GM23338 (cell line): ENCODE measurements at regions not wholly inside any gene's neighbourhood (a gene's known extent, or its start where the extent isn't known, plus 50 kb on each side); places are given as distances from the start of the nearest gene placed in this dataset.

Source experiments
- ATAC-seq: fragments of 200-7000 bp; cut with Tn5 transposase; 3 replicates; pipeline ENCODE4 v1.9.1; 2020
- DNase-seq: peaks from one replicate; pipeline ENCODE4 v3.0.0-alpha.2; 2015; ENCODE audit warnings: low spot score
- H2AFZ ChIP-seq: fragments of 200-600 bp; sonication (generic); 2 replicates; pipeline ENCODE4 v1.8.0; 2016; ENCODE audit warnings: antibody characterized with exemption, mild to moderate bottlenecking, moderate library complexity
- H3F3A ChIP-seq: fragments of 200-600 bp; sonication (generic); replicated peaks from 2 replicates; pipeline ENCODE4 v1.8.0; 2017; ENCODE audit warnings: antibody characterized with exemption, mixed run types, low read depth
- H3K27ac ChIP-seq: fragments of 200-600 bp; sonication (generic); 2 replicates; pipeline ENCODE4 v1.6.1; 2016; ENCODE audit warnings: low read depth
- H3K27me3 ChIP-seq: fragments of 200-600 bp; sonication (generic); 2 replicates; pipeline ENCODE4 v1.8.0; 2016; ENCODE audit warnings: mild to moderate bottlenecking, mixed run types, moderate library complexity; ENCODE audit not compliant: insufficient read depth
- H3K36me3 ChIP-seq: fragments of 200-600 bp; sonication (generic); 2 replicates; pipeline ENCODE4 v1.8.0; 2016; ENCODE audit warnings: mild to moderate bottlenecking; ENCODE audit not compliant: insufficient read depth
- H3K4me1 ChIP-seq: fragments of 200-600 bp; sonication (generic); 2 replicates; pipeline ENCODE4 v1.8.0; 2016; ENCODE audit warnings: mild to moderate bottlenecking, moderate library complexity; ENCODE audit not compliant: insufficient read depth
- H3K4me2 ChIP-seq: fragments of 200-600 bp; sonication (generic); 2 replicates; pipeline ENCODE4 v1.7.1; 2017; ENCODE audit warnings: mixed run types
- H3K4me3 ChIP-seq: fragments of 200-600 bp; sonication (generic); 2 replicates; pipeline ENCODE4 v1.6.1; 2016; ENCODE audit warnings: mixed run types
- H3K79me2 ChIP-seq: fragments of 200-600 bp; sonication (generic); replicated peaks from 2 replicates; pipeline ENCODE4 v1.8.0; 2017; ENCODE audit warnings: mild to moderate bottlenecking; ENCODE audit not compliant: insufficient read depth
- H3K9me2 ChIP-seq: fragments of 200-600 bp; sonication (generic); 2 replicates; pipeline ENCODE4 v1.8.0; 2017; ENCODE audit not compliant: insufficient read depth
- H4K20me1 ChIP-seq: fragments of 200-600 bp; sonication (generic); replicated peaks from 2 replicates; pipeline ENCODE4 v1.8.0; 2017; ENCODE audit warnings: mild to moderate bottlenecking; ENCODE audit not compliant: insufficient read depth
- H3K27ac Mint-ChIP-seq: 2 replicates; pipeline ENCODE4 v1.8.0; 2020; ENCODE audit warnings: inconsistent platforms, mild to moderate bottlenecking, moderate library complexity, mixed read lengths
- H3K27me3 Mint-ChIP-seq: 3 replicates; pipeline ENCODE4 v1.8.0; 2022; ENCODE audit warnings: low read depth, mild to moderate bottlenecking, moderate library complexity, mixed read lengths, inconsistent platforms; ENCODE audit not compliant: insufficient read depth, poor library complexity
- H3K36me3 Mint-ChIP-seq: 3 replicates; pipeline ENCODE4 v1.8.0; 2021; ENCODE audit warnings: low read depth, mild to moderate bottlenecking, inconsistent platforms, moderate library complexity, mixed read lengths
- H3K4me1 Mint-ChIP-seq: 3 replicates; pipeline ENCODE4 v1.8.0; 2020; ENCODE audit warnings: mild to moderate bottlenecking, inconsistent platforms, mixed read lengths
- H3K4me3 Mint-ChIP-seq: 3 replicates; pipeline ENCODE4 v1.8.0; 2021; ENCODE audit warnings: moderate library complexity, mild to moderate bottlenecking, inconsistent platforms, mixed read lengths
- H3K9me3 Mint-ChIP-seq: 3 replicates; pipeline ENCODE4 v1.8.0; 2020; ENCODE audit warnings: moderate library complexity, mild to moderate bottlenecking, inconsistent platforms, mixed read lengths
- CREB1 ChIP-seq: fragments of 250-450 bp; sonication (Bioruptor Pico); IDR thresholded peaks from 2 replicates; pipeline ENCODE4 v1.5.0; 2020; ENCODE audit warnings: low read depth, mild to moderate bottlenecking, moderate library complexity
- CTCF ChIP-seq, 2 experiments: fragments of 200-600 bp in 1 of 2; sonication (generic) in 1 of 2; conservative IDR thresholded peaks; 2 replicates each; pipeline versions ENCODE4 v1.5.1 to v1.6.1; 2016 to 2017; ENCODE audit warnings: antibody characterized with exemption in 2 of 2, low read depth in 2 of 2, mild to moderate bottlenecking in 2 of 2, moderate library complexity in 1 of 2
- ETS1 ChIP-seq: IDR thresholded peaks from 2 replicates; pipeline ENCODE4 v1.6.1; 2016; ENCODE audit warnings: antibody characterized with exemption
- EZH2 ChIP-seq: fragments of 200-600 bp; sonication (generic); IDR thresholded peaks from one replicate; pipeline ENCODE4 v1.8.0; 2017; ENCODE audit warnings: antibody characterized with exemption, mild to moderate bottlenecking, low read depth; ENCODE audit not compliant: unreplicated experiment
- EZH2phosphoT487 ChIP-seq: fragments of 200-600 bp; sonication (generic); IDR thresholded peaks from one replicate; pipeline ENCODE4 v1.8.1; 2018; ENCODE audit warnings: antibody characterized with exemption; ENCODE audit not compliant: unreplicated experiment
- JUNB ChIP-seq: IDR thresholded peaks from one replicate; pipeline ENCODE4 v1.6.1; 2016; ENCODE audit warnings: antibody characterized with exemption; ENCODE audit not compliant: unreplicated experiment
- POLR2AphosphoS5 ChIP-seq: IDR thresholded peaks from 2 replicates; pipeline ENCODE4 v1.6.1; 2016; ENCODE audit warnings: antibody characterized with exemption, low read depth
- ZNF462 ChIP-seq: fragments of 250-450 bp; sonication (Bioruptor Pico); IDR thresholded peaks from 2 replicates; pipeline ENCODE4 v1.5.0; 2020; ENCODE audit warnings: mild to moderate bottlenecking, moderate library complexity

GRCh38 chr18:61239051-61239450 lies 94.2 kb upstream of the CDH20 start:
- H3K4me2 ChIP-seq = no peak overlapping the region
- H3K27ac Mint-ChIP-seq = no peak overlapping the region
- ATAC-seq (no peak), DNase-seq (no peak)
- H3F3A ChIP-seq = no peaks in the 10 kb centered on the region
- no peaks in the 10 kb centered on the region for H3K79me2 ChIP-seq
- H2AFZ ChIP-seq = no peak overlapping the region
- H3K4me1 Mint-ChIP-seq = no peaks in the 10 kb centered on the region
- H3K4me3 Mint-ChIP-seq = no peak overlapping the region
- H3K27ac ChIP-seq = no peak overlapping the region
- H4K20me1 ChIP-seq = no peaks in the 10 kb centered on the region
- peaks cover 8% of the 10 kb centered on the region; the same call in 1 of the 2 replicates for H3K9me2 ChIP-seq
- no peak overlapping the region for H3K4me3 ChIP-seq
- no peak for TF ChIP-seq EZH2
- no peak for TF ChIP-seq EZH2phosphoT487
- TF ChIP-seq POLR2AphosphoS5 = no peak
- no peaks in the 10 kb centered on the region for H3K27me3 Mint-ChIP-seq
- peaks cover 4% of the 10 kb centered on the region; the same call in 1 of the 3 replicates for H3K9me3 Mint-ChIP-seq
- H3K4me1 ChIP-seq = no peaks in the 10 kb centered on the region
- H3K27me3 ChIP-seq = no peaks in the 10 kb centered on the region
- H3K36me3 ChIP-seq = 0 out of 2 replicates have a peak, but pooled peaks cover 3% of the 10 kb centered on the region
- peaks cover 3% of the 10 kb centered on the region; the same call in 1 of the 3 replicates for H3K36me3 Mint-ChIP-seq

GRCh38 chr18:61241260-61241853 lies 91.9 kb upstream of the CDH20 start:
- no peaks in the 10 kb centered on the region for H3K27me3 Mint-ChIP-seq
- H3K4me3 ChIP-seq = no peak overlapping the region
- no peaks in the 10 kb centered on the region; the same call in 2 of the 3 replicates for H3K4me1 Mint-ChIP-seq
- ATAC-seq (no peak), DNase-seq (no peak)
- no peak overlapping the region for H3K4me3 Mint-ChIP-seq
- H3K36me3 ChIP-seq = 0 out of 2 replicates have a peak, but pooled peaks cover 3% of the 10 kb centered on the region
- H3K36me3 Mint-ChIP-seq = peaks cover 3% of the 10 kb centered on the region; the same call in 1 of the 3 replicates
- H3K9me2 ChIP-seq = peaks cover 8% of the 10 kb centered on the region; the same call in 1 of the 2 replicates
- no peaks in the 10 kb centered on the region for H3K27me3 ChIP-seq
- H3K27ac Mint-ChIP-seq = peak overlapping the region; percentile 30; the same call in 1 of the 2 replicates
- no peaks in the 10 kb centered on the region for H4K20me1 ChIP-seq
- peak overlapping the region; percentile 38; the same call in 1 of the 2 replicates for H2AFZ ChIP-seq
- no peaks in the 10 kb centered on the region for H3K79me2 ChIP-seq
- no peaks in the 10 kb centered on the region for H3K4me1 ChIP-seq
- no peak overlapping the region for H3K4me2 ChIP-seq
- peaks cover 4% of the 10 kb centered on the region; the same call in 1 of the 3 replicates for H3K9me3 Mint-ChIP-seq
- H3K27ac ChIP-seq = no peak overlapping the region
- no peaks in the 10 kb centered on the region for H3F3A ChIP-seq
- TF ChIP-seq CTCF (conservative IDR thresholded peaks at IDR 0.05; ENCODE audit: low read depth in 2 of 2) = no peak
- no peak for TF ChIP-seq CREB1 (CRISPR knock-in tag)
- no peak for TF ChIP-seq ETS1
- TF ChIP-seq JUNB = no peak
- TF ChIP-seq ZNF462 (CRISPR knock-in tag) = no peak
